Activated T-cell treated with anti-CD3 and anti-CD28 coated beads, Interleukin-2, amount 50 U/mL, for 24 hours (primary cell): ENCODE measurements at regions not wholly inside any gene's neighbourhood (a gene's known extent, or its start where the extent isn't known, plus 50 kb on each side); places are given as distances from the start of the nearest gene placed in this dataset.
"Not testable (repeated sequence)": the region's sequence is repeated elsewhere in the genome, so short reads cannot be mapped to it uniquely, and the experiment has no call there.

Source experiments
- DNase-seq: peaks from one replicate; pipeline ENCODE4 v3.0.0-alpha.2; 2020
- H3K27ac Mint-ChIP-seq: 2 replicates; pipeline ENCODE4 v1.8.0; 2020; ENCODE audit warnings: mild to moderate bottlenecking, mixed read lengths
- H3K27me3 Mint-ChIP-seq: 2 replicates; pipeline ENCODE4 v1.8.0; 2020; ENCODE audit warnings: mixed read lengths
- H3K36me3 Mint-ChIP-seq: 2 replicates; pipeline ENCODE4 v1.8.0; 2020; ENCODE audit warnings: low read depth, mixed read lengths
- H3K4me1 Mint-ChIP-seq: 2 replicates; pipeline ENCODE4 v1.8.0; 2020; ENCODE audit warnings: low read depth, mixed read lengths
- H3K4me3 Mint-ChIP-seq: 2 replicates; pipeline ENCODE4 v1.8.0; 2020; ENCODE audit warnings: mild to moderate bottlenecking, moderate library complexity, mixed read lengths
- H3K9me3 Mint-ChIP-seq: 2 replicates; pipeline ENCODE4 v1.8.0; 2020; ENCODE audit warnings: mixed read lengths

DNA sequence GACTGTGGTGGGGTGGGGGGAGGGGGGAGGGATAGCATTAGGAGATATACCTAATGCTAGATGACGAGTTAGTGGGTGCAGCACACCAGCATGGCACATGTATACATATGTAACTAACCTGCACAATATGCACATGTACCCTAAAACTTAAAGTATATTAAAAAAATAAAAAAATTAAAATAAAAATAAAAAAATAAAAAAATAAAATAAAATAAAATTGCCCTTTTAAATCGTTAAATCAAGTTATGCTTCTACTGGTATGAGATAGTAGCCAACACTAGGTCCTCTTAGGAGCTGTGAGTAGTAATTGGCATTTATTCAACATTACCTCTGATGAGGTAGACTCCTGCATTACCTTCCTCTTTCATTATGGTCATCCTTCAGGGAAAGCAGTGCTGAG is 52.9 kb upstream of the FAM241A start:
- not testable (repeated sequence) for DNase-seq

DNA sequence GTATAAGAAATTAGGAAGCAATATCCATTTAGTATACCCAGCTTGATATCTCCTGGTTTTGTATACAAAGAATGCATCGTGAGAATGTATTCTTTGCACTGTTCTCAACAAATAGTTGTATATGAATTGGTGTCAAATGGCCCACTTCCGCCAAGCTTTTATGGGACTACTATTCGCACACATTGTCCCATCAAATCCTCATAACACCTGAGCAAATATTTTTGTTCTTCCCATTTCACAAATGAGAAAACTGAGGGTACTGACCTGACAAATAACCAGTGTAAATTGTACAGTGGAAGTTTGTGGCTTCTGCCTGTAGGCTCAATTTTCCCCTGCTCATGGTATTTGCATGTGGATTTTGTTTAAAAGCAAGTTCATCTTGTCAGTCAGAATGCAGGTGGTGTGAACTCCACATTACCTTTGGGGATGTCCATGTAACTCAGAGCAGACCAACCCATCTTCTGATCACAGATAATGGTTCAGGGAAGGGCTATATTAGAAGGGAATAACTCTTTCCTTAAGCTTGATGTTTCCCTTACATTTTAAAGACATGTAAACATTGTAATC is 51.5 kb upstream of the FAM241A start:
- DNase-seq, result no peak
- no peaks in the 10 kb centered on the region for H3K9me3 Mint-ChIP-seq
- H3K27ac Mint-ChIP-seq, result no peak overlapping the region
- peaks cover 4% of the 10 kb centered on the region for H3K27me3 Mint-ChIP-seq
- H3K4me3 Mint-ChIP-seq, result no peak overlapping the region
- H3K4me1 Mint-ChIP-seq, result no peaks in the 10 kb centered on the region
- H3K36me3 Mint-ChIP-seq, result no peaks in the 10 kb centered on the region

More for the DNA sequence above, 52.9 kb upstream of the FAM241A start:
- H3K27me3 Mint-ChIP-seq, H3K27ac Mint-ChIP-seq, H3K36me3 Mint-ChIP-seq, H3K9me3 Mint-ChIP-seq, H3K4me1 Mint-ChIP-seq, H3K4me3 Mint-ChIP-seq: not testable (repeated sequence)

DNA sequence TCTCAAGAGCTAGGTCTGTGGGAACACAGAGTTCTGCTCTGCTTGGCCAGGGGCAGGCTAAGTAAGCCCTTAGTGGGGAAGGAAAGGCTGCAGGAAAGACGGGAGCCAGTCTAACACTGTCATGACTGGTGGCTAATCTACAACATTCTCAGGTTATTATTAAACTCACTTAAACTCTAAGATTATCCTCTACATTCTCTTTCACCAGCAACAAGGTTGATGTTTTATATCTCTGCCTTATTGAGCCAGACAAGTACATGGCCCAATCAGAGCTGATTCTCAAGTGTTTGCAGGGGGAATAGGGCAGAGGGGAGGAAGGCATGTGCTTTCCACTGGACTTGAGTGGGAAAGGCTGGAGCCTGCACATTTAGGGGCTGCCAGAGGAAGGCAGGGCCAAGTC is 50.9 kb upstream of the FAM241A start:
- no peaks in the 10 kb centered on the region for H3K36me3 Mint-ChIP-seq
- H3K27me3 Mint-ChIP-seq, result peaks cover 4% of the 10 kb centered on the region
- H3K4me3 Mint-ChIP-seq, result no peak overlapping the region
- DNase-seq, result no peak
- H3K9me3 Mint-ChIP-seq, result no peaks in the 10 kb centered on the region
- no peaks in the 10 kb centered on the region for H3K4me1 Mint-ChIP-seq
- H3K27ac Mint-ChIP-seq, result no peak overlapping the region
